NCI-H1092 (cell line): ENCODE measurements at regions not wholly inside any gene's neighbourhood (a gene's known extent, or its start where the extent isn't known, plus 50 kb on each side); places are given as distances from the start of the nearest gene placed in this dataset.

Source experiments
- DNase-seq: peaks from one replicate; lab custom pipeline; 2025; lab: John Stamatoyannopoulos, UW

- DNase-seq, result no peak
These were observed 800.6 kb downstream of the KCTD16 start for GRCh38 chr5:144971108-144971850.

GRCh38 chr5:144960296-144960695 is 789.6 kb downstream of the KCTD16 start:
- no peak for DNase-seq

GRCh38 chr5:144958002-144958401 is 787.3 kb downstream of the KCTD16 start:
- DNase-seq, result no peak

GRCh38 chr5:144950996-144951395 is 780.3 kb downstream of the KCTD16 start:
- no peak for DNase-seq

- no peak for DNase-seq
These were observed 776.4 kb downstream of the KCTD16 start for GRCh38 chr5:144947023-144947422.

GRCh38 chr5:144945503-144945902 is 774.8 kb downstream of the KCTD16 start:
- no peak for DNase-seq

- DNase-seq, result peak; percentile 2
These were observed 774.3 kb downstream of the KCTD16 start for GRCh38 chr5:144944936-144945335.

GRCh38 chr5:144941004-144941403 is 770.3 kb downstream of the KCTD16 start:
- DNase-seq, result no peak

GRCh38 chr5:144918371-144918770 is 747.7 kb downstream of the KCTD16 start:
- no peak for DNase-seq

- no peak for DNase-seq
These were observed 744.8 kb downstream of the KCTD16 start for GRCh38 chr5:144915452-144915851.

- no peak for DNase-seq
These were observed 743.0 kb downstream of the KCTD16 start for GRCh38 chr5:144913661-144914060.

- DNase-seq, result no peak
These were observed 725.8 kb downstream of the KCTD16 start for GRCh38 chr5:144896473-144896872.

- no peak for DNase-seq
These were observed 716.0 kb downstream of the KCTD16 start for GRCh38 chr5:144886668-144887067.

GRCh38 chr5:144882739-144883283 is 712.1 kb downstream of the KCTD16 start:
- DNase-seq, result no peak

GRCh38 chr5:144880513-144880912 is 709.8 kb downstream of the KCTD16 start:
- no peak for DNase-seq

- DNase-seq, result no peak
These were observed 706.3 kb downstream of the KCTD16 start for GRCh38 chr5:144876990-144877389.

GRCh38 chr5:144873076-144873475 is 702.4 kb downstream of the KCTD16 start:
- no peak for DNase-seq

GRCh38 chr5:144864118-144864517 is 693.4 kb downstream of the KCTD16 start:
- DNase-seq, result peak; percentile 13

GRCh38 chr5:144857454-144857853 is 686.8 kb downstream of the KCTD16 start:
- no peak for DNase-seq

- DNase-seq, result no peak
These were observed 673.4 kb downstream of the KCTD16 start for GRCh38 chr5:144844086-144844485.

- no peak for DNase-seq
These were observed 661.7 kb downstream of the KCTD16 start for GRCh38 chr5:144832416-144832815.

- no peak for DNase-seq
These were observed 661.0 kb downstream of the KCTD16 start for GRCh38 chr5:144831650-144832049.

- no peak for DNase-seq
These were observed 651.8 kb downstream of the KCTD16 start for GRCh38 chr5:144822503-144822902.

GRCh38 chr5:144820278-144820677 is 649.6 kb downstream of the KCTD16 start:
- no peak for DNase-seq
